ENCODE measurements at regions not wholly inside any gene's neighbourhood (a gene's known extent, or its start where the extent isn't known, plus 50 kb on each side); places are given as distances from the start of the nearest gene placed in this dataset.

DNA sequence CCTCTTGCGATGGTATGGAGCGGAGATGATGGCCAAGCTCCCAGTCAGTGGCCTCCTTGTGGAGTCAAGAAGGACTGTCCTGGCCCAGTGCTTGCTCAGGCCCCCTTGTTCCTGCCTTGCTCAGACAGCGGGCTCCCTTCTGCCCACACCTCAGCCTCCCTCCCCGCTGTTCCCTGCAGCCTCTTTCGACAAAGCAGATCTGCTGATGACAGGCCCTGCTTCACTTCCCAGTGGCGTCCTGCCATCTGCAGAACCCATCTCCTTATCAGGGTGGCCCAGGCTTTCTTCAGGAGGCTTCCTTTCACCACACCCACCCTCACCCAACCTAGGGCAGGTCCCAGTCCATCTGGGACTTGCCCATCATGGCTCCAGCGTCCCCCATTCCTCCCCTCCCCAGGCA, 80.0 kb downstream of the CLDN34 start:
- DNase-seq (ENCODE audit: low read depth): no peak

DNA sequence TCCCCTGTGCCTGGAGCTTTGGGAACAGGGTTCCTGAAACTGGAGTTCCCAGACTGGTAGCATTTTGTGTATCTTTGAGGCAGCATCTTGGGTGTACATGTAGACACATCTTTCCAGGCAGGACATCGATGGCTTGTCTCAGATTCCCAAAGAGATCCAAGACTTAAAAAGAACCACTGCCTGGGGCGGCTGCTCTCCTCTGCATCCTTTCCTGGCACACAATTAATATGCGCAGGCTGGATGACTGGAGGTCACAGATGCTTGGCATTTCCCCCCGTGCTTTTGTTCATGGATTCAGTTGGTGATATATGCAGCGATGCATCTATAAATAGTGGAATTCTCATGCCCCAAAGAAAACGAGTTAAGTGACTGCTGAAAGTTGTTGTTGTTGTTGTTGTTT, 80.5 kb downstream of the CLDN34 start:
- DNase-seq (ENCODE audit: low read depth): no peak

DNA sequence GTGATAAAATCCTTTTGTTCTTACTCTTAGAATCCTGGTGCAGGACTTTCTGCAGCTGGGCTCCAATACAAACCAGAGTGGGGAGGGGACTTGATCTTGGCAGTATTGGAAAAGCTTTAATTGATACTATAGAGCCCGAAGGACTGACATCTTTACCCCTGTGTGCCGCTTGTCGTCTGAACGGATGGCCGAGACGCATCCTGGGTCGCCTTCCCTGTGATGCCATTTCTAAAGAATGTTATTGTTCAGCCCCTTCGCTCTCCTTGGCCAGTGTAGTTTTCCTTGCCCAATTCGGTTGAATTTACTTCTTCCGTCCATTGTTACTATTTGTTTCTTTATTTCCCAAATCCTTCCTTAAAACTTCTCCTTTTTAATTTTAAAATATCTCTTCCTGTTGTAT, 80.9 kb downstream of the CLDN34 start:
- no peak for DNase-seq (ENCODE audit: low read depth)

DNA sequence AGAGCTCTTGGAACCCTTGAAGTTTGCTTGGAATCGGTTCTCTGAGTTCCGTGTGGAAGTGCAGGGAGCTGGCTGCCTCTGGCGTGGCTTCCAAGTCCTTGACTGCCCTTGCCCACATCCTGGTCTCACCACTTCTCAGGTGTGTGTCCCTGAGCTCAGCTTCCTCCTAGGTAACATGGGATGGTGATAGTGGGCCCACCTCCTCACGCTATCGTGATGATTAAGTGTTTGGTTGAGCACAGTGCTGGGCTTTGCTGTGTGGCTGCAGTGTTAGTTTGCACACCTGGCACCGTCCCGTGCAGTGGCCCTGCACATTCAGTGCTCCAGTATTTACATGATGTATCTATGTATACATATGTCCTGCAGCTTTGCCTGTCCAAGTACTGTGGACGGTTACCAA, 81.5 kb downstream of the CLDN34 start:
- DNase-seq (ENCODE audit: low read depth): no peak

DNA sequence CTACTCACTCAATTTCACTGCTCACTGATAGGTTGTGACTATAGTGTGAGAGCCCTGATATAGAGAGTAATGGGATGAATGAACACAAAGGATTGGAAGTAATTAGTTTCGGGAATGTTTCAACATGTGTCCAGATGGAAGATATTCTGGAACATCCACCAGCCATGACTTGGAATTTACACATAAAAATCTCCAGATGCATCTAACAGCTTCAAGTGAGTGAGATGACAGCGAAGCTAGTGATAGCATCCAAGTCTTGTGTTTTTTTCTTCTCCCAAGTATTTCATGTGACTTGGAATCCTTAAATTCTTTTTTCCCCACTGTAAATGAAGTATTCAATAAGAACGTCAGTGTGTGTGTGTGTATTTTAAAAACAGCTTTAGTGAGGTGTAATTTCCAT, 82.1 kb downstream of the CLDN34 start:
- DNase-seq (ENCODE audit: low read depth): no peak

DNA sequence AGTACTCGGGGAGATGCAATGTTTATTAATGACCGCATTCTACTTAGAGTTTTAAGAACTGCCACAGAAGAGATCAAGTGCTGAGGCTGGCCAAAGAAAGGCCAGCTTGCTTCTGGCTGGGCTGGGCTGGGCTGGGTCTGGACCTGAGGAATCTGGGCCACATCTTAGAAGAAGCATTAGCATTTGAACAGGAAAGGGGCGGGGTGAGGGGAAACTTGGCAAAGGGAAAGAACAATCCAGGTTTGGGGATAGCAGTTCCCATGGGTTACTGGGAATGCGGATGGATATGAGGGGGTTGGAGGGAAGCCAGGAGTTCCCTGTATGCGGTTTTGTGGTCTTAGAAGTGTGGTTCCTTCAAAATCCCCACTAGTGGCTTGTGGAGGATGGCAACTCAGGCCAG, 83.3 kb downstream of the CLDN34 start:
- peak; percentile 5 for DNase-seq (ENCODE audit: low read depth)

DNA sequence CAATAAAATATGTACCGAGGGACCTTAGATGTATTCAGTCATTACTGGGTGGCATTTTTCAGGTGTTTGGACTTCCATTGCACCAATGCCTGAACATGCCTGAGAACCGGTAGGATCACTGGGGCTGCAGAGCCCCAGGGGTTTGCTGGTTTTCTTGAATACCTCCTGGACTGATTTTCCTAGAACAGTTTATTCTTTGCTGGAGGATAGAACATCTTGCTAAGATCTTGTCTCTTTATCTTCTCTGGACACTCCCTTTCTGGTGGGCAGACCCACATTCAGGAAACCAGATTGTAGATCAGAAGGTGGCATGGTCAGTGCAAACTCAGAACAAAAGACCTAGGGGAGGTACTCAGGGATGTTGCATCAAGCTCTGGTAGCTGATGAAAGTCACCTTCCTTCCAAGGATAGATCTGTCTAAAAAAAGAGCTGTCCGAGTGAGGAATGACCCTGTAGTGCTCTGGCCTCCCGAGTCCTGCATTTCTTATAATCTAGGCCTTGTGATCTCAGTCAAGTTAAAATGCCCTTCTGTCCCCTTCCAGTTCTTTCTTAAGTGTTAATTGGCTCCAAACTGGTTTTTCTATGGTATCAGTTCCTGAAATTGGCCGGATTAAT, 84.8 kb downstream of the CLDN34 start:
- DNase-seq (ENCODE audit: low read depth): no peak

DNA sequence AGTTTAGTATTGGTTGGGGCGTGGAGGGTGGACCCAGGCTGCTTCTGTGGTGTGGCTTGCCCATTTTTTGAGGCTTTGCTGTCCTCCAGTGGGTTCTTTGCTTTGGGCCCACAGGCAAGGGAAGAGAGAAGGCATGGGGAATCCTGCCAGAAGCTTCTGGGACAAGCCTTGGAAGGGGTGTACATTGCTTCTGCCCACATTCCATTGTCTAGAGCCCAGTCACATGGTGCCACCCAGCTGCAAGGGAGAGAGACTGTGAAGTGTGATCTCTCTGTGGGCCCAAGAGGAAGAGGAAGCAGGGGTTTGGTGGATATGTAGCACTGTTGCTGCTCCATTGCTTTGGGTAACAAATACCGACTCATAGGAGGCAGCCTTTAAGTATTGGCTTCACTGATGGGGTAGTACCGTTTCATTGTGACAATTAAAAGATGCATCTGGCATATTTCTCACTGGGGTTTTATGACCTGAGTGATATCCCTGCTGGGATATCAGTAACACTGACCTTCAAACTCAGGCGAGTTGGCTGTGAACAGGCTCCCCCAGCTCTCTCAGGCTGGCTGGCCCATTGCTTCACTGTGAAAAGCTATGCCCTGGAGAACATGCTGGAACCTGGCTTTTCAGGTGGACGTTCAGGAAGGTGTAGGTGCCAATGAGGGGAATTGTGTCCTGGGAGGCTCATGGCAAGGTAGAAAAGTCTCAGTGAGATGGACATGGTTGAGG, 85.9 kb downstream of the CLDN34 start:
- no peak for DNase-seq (ENCODE audit: low read depth)

DNA sequence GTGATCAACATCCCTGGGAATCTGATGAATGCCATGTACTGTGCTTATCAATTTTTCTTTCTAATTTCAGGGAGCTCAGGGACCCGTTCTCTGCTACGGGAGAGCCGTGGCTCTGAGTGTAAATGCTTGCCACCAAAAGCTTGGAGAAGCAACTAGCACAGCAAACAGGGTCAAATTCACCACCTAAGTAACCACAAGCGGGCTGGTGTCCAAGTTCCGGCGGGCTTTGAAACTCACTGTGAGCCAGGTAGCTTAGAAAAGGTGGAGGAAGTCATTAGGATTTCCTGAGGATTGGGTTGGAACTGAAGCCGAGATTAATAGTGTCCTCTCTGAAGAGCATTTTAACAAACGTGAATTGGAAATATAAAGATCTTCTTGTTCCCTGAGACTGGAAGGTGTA, 87.2 kb downstream of the CLDN34 start:
- no peak for DNase-seq (ENCODE audit: low read depth)

DNA sequence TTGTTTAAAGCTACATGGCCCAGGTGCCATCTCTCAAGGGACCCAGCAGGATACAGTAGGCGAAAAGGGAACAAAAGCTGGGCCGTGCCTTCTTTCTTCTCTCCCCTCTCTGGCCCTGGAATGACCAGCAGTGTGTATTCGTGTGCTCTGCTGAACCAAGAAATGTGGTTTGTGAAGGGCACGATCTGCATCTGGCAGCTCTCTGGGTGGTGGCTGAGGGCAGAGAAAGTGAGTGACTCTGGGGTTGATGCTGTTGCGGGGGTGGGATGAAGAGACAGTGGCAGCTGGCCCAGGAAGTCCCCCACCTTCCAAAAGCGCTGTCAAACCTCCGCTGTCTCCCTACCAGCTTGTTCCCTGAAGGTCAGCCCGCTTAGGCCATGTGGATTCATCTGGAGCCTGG, 88.3 kb downstream of the CLDN34 start:
- no peak for DNase-seq (ENCODE audit: low read depth)

DNA sequence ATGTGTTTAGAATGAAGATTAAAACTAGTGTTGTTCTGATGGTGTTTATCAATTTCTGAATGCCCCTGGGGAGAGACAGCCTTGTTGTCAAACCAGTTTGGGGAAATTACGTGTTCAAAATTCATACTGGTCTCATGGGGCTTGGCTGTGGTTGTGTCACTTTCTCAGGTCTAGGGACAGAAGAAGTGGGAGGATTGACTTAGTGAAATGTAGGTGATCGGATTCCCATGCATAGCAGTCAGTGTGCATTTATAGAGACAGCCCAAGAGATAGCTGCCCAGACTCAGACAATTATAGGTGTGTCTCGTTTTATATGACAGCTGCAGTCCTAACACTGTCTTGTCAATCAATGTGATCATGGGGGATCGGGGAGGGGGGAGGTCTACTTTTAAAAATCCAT, 94.4 kb upstream of the CLCN4 start:
- DNase-seq (ENCODE audit: low read depth): no peak

DNA sequence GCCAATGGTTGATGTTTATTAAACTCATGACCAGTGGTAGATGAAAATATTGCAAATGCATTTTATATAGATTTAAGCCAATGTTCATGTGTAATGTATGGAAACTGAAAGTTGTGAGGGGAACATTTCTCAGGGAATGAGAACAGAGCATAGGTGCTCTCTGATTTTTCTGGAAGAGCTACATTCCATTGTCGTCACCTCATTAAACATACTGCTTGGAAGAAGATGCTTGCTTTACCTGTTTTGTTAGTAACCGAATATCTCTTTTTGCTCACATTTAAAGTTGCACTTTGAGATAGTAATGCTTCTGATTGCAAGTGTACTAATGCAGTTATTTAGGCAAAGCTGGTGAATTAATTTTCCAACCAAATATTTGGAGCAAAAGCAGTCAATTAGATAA, 93.8 kb upstream of the CLCN4 start:
- DNase-seq (ENCODE audit: low read depth): no peak

DNA sequence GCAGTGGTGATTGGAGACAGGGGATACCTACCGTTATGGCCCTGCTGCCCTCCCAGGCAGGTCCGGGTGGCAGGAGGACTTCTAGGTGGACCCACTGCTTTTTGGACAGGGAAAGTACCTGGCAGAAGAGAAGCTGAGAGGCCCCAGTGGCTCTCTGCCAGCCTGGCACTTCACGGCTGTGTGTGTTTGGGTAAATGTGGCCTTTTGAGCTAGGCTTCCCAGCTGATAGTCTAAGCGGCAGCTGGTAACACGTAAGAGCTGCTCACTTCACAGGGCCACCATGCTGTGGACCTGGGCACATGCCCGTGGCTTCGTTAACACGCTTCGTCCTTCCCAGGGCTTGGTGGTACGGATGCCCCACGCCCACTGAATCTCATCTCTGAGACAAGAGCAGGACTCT, 92.0 kb upstream of the CLCN4 start:
- DNase-seq (ENCODE audit: low read depth): no peak

DNA sequence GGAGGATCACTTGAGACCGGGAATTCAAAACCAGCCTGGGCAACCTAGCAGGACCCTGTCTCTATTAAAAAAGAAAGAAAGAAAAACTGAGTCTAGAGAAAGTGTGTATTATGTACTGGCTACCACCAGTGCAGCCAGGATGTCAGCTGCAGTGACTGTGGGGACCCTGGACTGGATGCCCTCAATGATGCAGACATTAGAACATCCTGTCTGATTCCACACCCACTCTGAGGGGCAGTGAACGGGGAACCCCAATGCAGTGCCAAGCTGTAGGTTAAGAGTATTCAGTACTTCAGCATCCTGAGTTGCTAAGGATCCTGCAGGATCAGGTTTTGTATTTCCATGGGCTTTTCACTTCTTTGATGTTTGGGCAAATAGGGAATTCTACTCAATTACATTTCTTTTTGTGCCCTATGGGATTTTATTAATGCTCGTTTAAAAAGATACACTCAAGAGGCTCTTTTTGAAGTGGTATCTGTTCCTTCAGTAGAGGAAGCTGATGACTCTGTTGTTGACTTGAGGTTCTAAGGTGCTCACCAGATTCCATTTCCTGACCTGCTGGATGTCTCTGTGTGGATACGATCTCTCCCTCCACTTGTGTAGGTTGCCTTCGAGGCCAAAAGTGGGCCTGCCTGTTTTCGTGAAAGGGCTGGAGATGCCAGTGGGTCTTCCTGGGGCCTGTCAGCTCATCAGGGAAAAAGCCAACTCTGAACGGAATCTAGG, 85.9 kb upstream of the CLCN4 start:
- no peak for DNase-seq (ENCODE audit: low read depth)

DNA sequence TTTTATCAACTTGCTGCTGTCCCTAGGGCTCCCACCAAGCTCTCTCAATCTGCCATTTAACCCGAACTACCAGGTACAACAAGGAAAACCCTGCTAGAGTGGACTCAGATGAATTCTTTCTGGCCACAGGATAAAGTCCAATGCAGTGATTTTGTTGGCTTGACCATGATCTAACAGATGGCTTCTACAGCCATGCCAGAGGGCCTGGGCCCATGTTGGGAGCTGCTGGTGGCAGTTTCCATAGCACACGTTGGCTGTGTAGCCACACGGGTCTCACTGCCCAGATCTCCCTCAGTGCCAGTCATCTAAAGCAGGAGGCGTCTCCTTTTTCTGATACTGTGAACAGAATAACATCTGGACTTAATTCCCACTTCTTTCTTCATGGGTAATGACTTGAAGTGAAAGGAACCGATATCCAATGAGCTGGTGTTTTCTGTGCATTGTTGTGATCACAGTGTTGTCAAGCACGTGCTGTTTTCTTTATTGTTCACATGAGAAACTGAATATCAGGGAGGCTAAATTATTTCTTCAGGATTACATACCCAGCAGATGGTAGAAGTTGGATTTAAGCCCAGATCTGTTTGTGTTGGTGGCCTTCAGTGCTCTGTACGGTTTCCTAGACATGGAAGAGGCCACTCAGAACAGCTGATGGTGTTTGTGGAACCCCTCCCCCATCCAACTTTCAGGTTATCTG, 85.2 kb upstream of the CLCN4 start:
- DNase-seq (ENCODE audit: low read depth): no peak

DNA sequence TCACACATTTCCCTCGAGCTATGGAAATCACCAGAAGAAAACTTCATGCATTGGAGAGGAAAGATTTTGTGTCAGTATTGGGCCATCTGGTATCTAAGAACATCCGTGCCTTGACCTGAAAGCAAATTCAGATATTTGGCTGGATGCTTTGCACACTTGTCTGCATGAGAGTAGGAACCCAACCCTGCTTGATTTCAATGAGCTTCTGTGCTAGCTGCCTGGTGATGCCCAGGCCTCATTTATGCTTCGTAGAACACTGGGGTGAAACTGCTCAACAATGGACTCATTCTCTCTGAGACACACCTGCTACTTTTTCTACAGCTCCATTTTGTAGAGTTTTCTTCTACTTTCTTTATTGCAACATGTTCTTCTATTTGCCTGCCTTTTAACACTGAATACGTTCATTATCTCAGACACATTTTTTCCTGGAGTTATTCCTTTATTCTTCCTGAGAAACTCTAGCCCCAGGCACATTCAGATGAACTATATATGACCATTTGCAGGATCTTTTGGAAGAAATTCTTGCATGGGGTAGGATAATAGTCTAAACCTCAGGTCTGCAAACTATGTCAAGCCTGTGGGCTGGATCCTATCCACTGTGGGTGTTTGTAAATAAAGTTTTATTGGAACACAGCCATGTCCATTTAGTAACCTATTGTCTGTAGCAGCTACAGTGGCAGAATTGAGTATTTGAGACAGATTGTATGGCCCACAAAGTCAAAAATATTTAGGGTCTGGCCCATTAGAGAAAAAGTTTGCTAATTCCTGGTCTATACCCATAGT, 83.8 kb upstream of the CLCN4 start:
- no peak for DNase-seq (ENCODE audit: low read depth)

DNA sequence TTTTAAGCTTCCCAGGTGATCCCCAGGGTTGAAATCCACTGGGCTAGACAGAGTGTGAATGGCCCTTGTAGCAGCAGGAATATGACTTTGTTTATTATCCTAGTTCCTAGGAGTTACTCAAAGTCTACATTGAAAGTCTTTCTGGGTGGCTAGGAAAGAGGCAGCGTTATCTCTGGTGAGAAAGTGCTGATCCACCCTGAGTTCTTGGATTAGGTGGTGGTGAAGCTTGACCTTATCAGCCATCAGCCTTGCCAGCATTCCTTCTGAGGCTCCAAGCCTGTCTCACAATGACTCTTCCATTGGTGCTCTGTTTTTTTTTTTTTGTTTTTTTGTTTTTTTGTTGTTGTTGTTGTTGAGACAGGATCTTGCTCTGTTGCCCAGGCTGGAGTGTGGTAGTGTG, 83.1 kb upstream of the CLCN4 start:
- DNase-seq (ENCODE audit: low read depth): no peak

DNA sequence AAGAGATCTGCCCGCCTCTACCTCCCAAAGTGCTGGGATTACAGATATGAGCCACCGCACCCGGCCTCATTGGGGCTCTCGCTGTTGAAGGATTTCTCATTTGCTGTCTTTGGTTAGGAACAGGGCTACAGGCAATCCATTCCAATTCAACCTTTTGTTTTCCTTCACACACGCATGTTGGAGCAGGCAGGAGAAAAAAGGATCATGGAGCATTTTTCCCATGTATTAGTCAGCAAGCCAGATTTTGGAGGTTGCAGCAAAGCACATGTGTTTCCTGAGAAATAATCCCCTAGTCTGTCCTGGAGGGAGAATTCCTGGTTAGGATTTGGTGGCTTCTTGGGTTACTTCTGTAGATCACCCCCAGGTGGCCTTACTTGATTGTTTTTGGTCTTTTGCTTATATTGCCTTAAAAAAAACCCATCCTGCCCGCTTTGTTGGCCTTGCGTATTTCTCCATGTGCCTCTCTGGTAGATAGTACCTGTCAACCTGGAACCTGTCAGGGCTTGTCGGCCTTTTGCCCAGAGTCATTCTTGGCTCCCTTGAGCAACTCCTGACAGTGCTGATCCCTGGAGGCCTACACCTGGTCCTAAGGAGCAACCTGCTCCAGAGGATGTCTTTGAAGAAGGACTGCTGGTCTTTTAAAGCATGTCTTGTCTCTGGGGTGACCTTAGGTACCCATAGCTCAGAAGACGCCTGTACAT, 82.4 kb upstream of the CLCN4 start:
- no peak for DNase-seq (ENCODE audit: low read depth)

DNA sequence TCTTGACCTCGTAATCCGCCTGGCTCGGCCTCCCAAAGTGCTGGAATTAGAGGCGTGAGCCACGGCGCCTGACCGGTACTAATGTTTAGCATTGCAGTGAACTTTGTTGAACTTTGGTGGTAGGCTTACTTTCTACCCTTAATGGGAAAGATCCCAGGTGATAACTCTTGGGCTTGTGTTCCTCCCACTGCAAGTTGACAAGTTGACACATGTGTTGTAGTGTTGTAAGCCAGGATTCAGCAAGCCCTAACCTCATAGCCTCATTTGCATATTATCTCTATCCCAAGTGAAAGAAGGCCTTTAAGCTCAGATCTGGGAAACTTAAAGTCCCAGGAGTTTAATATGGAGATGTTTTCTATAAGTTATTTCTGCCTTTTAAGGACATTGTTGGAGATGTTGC, 80.0 kb upstream of the CLCN4 start:
- no peak for DNase-seq (ENCODE audit: low read depth)

DNA sequence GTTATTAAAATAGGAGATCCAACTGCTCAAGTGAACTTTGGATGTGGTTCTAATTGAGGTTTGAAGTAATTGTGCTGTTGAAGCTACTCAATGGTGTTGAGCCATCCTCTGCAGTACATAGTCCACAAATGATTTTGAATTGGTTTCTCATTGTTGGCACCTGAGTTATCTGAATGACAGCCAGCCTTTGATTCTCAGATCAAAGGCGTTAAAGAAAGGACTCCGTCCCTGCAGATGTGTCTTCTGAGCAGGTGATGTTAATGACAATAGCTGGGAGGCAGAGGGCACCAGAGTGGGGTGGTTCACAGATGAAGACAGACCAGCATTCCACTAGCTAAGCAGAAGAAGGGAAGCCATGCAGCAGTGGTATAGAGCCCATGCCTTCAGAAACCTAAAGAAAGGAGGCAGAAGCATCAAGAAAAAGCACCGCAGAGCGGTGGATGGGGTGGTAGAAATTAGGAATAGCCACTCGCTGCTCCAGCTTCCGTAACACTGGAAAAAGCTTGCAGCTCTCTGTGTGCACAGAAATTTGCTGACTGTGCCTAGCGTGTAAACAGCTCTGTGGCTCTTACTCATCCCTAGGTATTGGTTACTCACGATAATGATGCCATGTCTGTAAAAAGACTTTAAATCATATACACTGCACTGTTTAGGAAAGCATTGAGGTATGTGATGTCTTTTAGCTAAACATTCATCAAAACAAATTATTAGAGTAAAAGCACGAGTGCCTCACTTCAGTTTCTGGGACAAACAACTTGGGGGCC, 79.2 kb upstream of the CLCN4 start:
- no peak for DNase-seq (ENCODE audit: low read depth)
